ENCODE measurements at regions not wholly inside any gene's neighbourhood (a gene's known extent, or its start where the extent isn't known, plus 50 kb on each side); places are given as distances from the start of the nearest gene placed in this dataset.

GRCh38 chr11:107157146-107157808 lies 139.0 kb upstream of the GUCY1A2 start:
- TF ChIP-seq CTCF (IDR thresholded peaks at IDR 0.05; ENCODE audit: low read length, missing control alignments): no peak
- DNase-seq (ENCODE audit: low read depth): no peak
- no peak overlapping the region for H3K4me3 ChIP-seq (replicated peaks; ENCODE audit: low read depth, low read length)

- H3K4me3 ChIP-seq (replicated peaks; ENCODE audit: low read depth, low read length): no peak overlapping the region
- no peak for TF ChIP-seq CTCF (IDR thresholded peaks at IDR 0.05; ENCODE audit: low read length, missing control alignments)
- no peak for DNase-seq (ENCODE audit: low read depth)
Observed at GRCh38 chr11:107151579-107151978, 133.3 kb upstream of the GUCY1A2 start.

GRCh38 chr11:107151158-107151557 lies 132.9 kb upstream of the GUCY1A2 start:
- DNase-seq (ENCODE audit: low read depth): no peak
- no peak for TF ChIP-seq CTCF (IDR thresholded peaks at IDR 0.05; ENCODE audit: low read length, missing control alignments)
- H3K4me3 ChIP-seq (replicated peaks; ENCODE audit: low read depth, low read length): no peak overlapping the region

GRCh38 chr11:107140983-107141382 lies 122.7 kb upstream of the GUCY1A2 start:
- no peak for TF ChIP-seq CTCF (IDR thresholded peaks at IDR 0.05; ENCODE audit: low read length, missing control alignments)
- no peak overlapping the region for H3K4me3 ChIP-seq (replicated peaks; ENCODE audit: low read depth, low read length)
- no peak for DNase-seq (ENCODE audit: low read depth)

GRCh38 chr11:107139396-107139795 lies 121.1 kb upstream of the GUCY1A2 start:
- TF ChIP-seq CTCF (IDR thresholded peaks at IDR 0.05; ENCODE audit: low read length, missing control alignments): no peak
- no peak overlapping the region for H3K4me3 ChIP-seq (replicated peaks; ENCODE audit: low read depth, low read length)
- DNase-seq (ENCODE audit: low read depth): no peak

- no peak for TF ChIP-seq CTCF (IDR thresholded peaks at IDR 0.05; ENCODE audit: low read length, missing control alignments)
- DNase-seq (ENCODE audit: low read depth): no peak
- H3K4me3 ChIP-seq (replicated peaks; ENCODE audit: low read depth, low read length): no peak overlapping the region
Observed at GRCh38 chr11:107136892-107137291, 118.6 kb upstream of the GUCY1A2 start.

- no peak for TF ChIP-seq CTCF (IDR thresholded peaks at IDR 0.05; ENCODE audit: low read length, missing control alignments)
Observed at GRCh38 chr11:107131756-107132155, 113.5 kb upstream of the GUCY1A2 start.

More at GRCh38 chr11:107131756-107132155, 113.5 kb upstream of the GUCY1A2 start:
- DNase-seq (ENCODE audit: low read depth): no peak
- H3K4me3 ChIP-seq (replicated peaks; ENCODE audit: low read depth, low read length): no peak overlapping the region

Data from fibroblast of pulmonary artery (primary cell).